GM21825 (cell line): ENCODE measurements at regions not wholly inside any gene's neighbourhood (a gene's known extent, or its start where the extent isn't known, plus 50 kb on each side); places are given as distances from the start of the nearest gene placed in this dataset.
"Not testable (repeated sequence)": the region's sequence is repeated elsewhere in the genome, so short reads cannot be mapped to it uniquely, and the experiment has no call there.

ENCODE experiments used
- ATAC-seq: cut with Tn5 transposase; IDR thresholded peaks from one replicate; pipeline ENCODE4 v1.9.1; 2021; ENCODE audit warnings: mild to moderate bottlenecking, moderate library complexity; ENCODE audit not compliant: unreplicated experiment

GRCh38 chr6:30807566-30807965 lies 63.2 kb upstream of the IER3 start:
- not testable (repeated sequence) for ATAC-seq

GRCh38 chr6:30806581-30807183 lies 62.3 kb upstream of the IER3 start:
- ATAC-seq, result no peak

GRCh38 chr6:30804333-30804732 lies 60.0 kb upstream of the IER3 start:
- ATAC-seq, result no peak

- no peak for ATAC-seq
These were observed 58.4 kb upstream of the IER3 start for GRCh38 chr6:30802731-30803130.

GRCh38 chr6:30801950-30802349 lies 57.6 kb upstream of the IER3 start:
- ATAC-seq, result no peak

- no peak for ATAC-seq
These were observed 56.5 kb upstream of the IER3 start for GRCh38 chr6:30800871-30801270.

GRCh38 chr6:30799210-30799609 lies 54.9 kb upstream of the IER3 start:
- no peak for ATAC-seq

GRCh38 chr6:30798494-30798893 lies 54.1 kb upstream of the IER3 start:
- no peak for ATAC-seq

GRCh38 chr6:30795549-30796293 lies 51.4 kb upstream of the IER3 start:
- ATAC-seq, result no peak
